OCI-LY3 (cell line): ENCODE measurements at regions not wholly inside any gene's neighbourhood (a gene's known extent, or its start where the extent isn't known, plus 50 kb on each side); places are given as distances from the start of the nearest gene placed in this dataset.

Source experiments
- H2AFZ ChIP-seq: fragments of 200-600, 300-600 bp; shearing (Covaris generic); 2 replicates; pipeline ENCODE4 v1.6.0; 2014; ENCODE audit warnings: antibody characterized with exemption, low read depth, low read length
- H3K27ac ChIP-seq: fragments of 200-600, 300-600 bp; sonication (generic); 2 replicates; pipeline ENCODE4 v1.5.1; 2014; ENCODE audit warnings: mild to moderate bottlenecking, low read length, moderate library complexity, mixed read lengths
- H3K27me3 ChIP-seq: fragments of 200-600, 300-600 bp; sonication (generic); 2 replicates; pipeline ENCODE4 v1.6.1; 2014; ENCODE audit warnings: low read depth, low read length, mixed read lengths
- H3K36me3 ChIP-seq: fragments of 200-600, 300-600 bp; sonication (generic); replicated peaks from 2 replicates; pipeline ENCODE3; 2014; ENCODE audit warnings: low read depth, low read length, mixed read lengths
- H3K4me1 ChIP-seq: fragments of 300-600, 200-600 bp; sonication (generic); 2 replicates; pipeline ENCODE4 v1.6.1; 2014; ENCODE audit warnings: low read length, mixed read lengths
- H3K4me2 ChIP-seq: fragments of 200-600, 300-600 bp; sonication (generic); 2 replicates; pipeline ENCODE4 v1.6.1; 2014; ENCODE audit warnings: low read length, mixed read lengths
- H3K4me3 ChIP-seq: fragments of 300-600, 200-600 bp; sonication (generic); 2 replicates; pipeline ENCODE4 v1.5.1; 2014; ENCODE audit warnings: antibody characterized with exemption, mild to moderate bottlenecking, low read length, moderate library complexity
- H3K79me2 ChIP-seq: fragments of 300-600, 200-600 bp; shearing (Covaris generic); 2 replicates; pipeline ENCODE4 v1.6.1; 2014; ENCODE audit warnings: mild to moderate bottlenecking, low read length, mixed read lengths
- H3K9ac ChIP-seq: fragments of 300-600, 200-600 bp; shearing (Covaris generic); 2 replicates; pipeline ENCODE4 v1.6.0; 2014; ENCODE audit warnings: mild to moderate bottlenecking, low read length, moderate library complexity
- H3K9me3 ChIP-seq: fragments of 200-600, 300-600 bp; shearing (Covaris generic); 2 replicates; pipeline ENCODE4 v1.6.1; 2014; ENCODE audit warnings: low read length, mixed read lengths; ENCODE audit not compliant: insufficient read depth
- H4K20me1 ChIP-seq: fragments of 200-600, 300-600 bp; sonication (generic); 2 replicates; pipeline ENCODE4 v1.6.1; 2016; ENCODE audit warnings: low read length, mixed read lengths; ENCODE audit not compliant: insufficient read depth
- EZH2phosphoT487 ChIP-seq: fragments of 200-600 bp; shearing (Covaris generic); IDR thresholded peaks from 2 replicates; pipeline ENCODE4 v1.6.1; 2018; ENCODE audit warnings: antibody characterized with exemption, mixed run types, low read depth
- TF ChIP-seq, protein P1 (sequence below): fragments of 200-600, 300-600 bp; sonication (generic); IDR thresholded peaks from 2 replicates; pipeline ENCODE4 v1.5.1; 2014; ENCODE audit warnings: antibody characterized with exemption, low read length, low read depth

DNA sequence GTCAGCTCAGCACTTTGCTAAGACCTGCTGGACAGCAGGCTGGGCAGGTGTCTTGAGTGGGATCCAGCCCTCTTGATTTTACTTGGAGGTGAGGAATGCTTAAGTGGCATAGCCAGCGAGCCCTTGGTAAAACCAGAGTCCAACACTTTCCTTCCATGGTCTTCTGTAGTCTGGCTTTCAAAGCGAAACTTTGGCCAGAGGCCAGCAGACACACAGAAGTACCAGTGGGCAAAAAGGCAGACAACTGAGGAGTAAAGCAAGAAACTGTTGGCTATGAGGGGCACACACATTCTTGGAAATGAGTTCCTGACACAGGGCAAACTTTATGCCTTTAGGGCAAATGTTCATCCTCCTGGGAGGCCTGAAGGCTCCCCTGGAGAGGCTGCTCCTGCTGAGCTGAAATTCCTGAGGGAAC lies 281.0 kb upstream of the POU3F1 start:
- H3K4me3 ChIP-seq: no peak overlapping the region
- H2AFZ ChIP-seq: no peak overlapping the region
- no peak overlapping the region for H3K9ac ChIP-seq
- H3K36me3 ChIP-seq: no peaks in the 10 kb centered on the region
- H3K27ac ChIP-seq: no peak overlapping the region
- no peaks in the 10 kb centered on the region for H3K79me2 ChIP-seq
- no peak for TF ChIP-seq EZH2phosphoT487
- TF ChIP-seq, protein P1, sequence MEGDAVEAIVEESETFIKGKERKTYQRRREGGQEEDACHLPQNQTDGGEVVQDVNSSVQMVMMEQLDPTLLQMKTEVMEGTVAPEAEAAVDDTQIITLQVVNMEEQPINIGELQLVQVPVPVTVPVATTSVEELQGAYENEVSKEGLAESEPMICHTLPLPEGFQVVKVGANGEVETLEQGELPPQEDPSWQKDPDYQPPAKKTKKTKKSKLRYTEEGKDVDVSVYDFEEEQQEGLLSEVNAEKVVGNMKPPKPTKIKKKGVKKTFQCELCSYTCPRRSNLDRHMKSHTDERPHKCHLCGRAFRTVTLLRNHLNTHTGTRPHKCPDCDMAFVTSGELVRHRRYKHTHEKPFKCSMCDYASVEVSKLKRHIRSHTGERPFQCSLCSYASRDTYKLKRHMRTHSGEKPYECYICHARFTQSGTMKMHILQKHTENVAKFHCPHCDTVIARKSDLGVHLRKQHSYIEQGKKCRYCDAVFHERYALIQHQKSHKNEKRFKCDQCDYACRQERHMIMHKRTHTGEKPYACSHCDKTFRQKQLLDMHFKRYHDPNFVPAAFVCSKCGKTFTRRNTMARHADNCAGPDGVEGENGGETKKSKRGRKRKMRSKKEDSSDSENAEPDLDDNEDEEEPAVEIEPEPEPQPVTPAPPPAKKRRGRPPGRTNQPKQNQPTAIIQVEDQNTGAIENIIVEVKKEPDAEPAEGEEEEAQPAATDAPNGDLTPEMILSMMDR: no peak
- H4K20me1 ChIP-seq: no peaks in the 10 kb centered on the region
- no peaks in the 10 kb centered on the region for H3K9me3 ChIP-seq
- H3K4me2 ChIP-seq: no peak overlapping the region
- no peaks in the 10 kb centered on the region for H3K27me3 ChIP-seq
- H3K4me1 ChIP-seq: peaks cover 12% of the 10 kb centered on the region

DNA sequence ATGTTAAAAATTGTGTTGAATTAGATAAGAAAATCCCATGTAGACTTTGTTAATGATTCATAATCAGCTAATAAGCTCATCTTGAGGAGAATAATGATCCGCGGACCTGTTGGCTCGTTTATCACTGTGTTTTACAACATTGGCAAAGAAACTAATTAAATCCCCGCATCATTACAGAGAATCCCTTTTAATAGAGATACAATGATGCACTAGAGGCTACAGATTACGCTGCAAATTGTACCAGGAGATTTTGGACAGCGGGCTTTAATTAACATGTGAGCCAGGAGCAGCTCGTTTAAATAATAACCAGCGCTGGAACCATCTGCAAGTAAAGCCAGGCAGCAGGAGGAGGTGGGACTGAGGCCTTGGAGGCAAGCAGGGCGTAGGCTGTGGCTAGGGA lies 280.3 kb upstream of the POU3F1 start:
- Histone ChIP-seq H3K9ac (no peak overlapping the region), H3K27ac (no peak overlapping the region), H3K4me1 (peaks cover 16% of the 10 kb centered on the region), H3K79me2 (no peaks in the 10 kb centered on the region), H3K4me3 (no peak overlapping the region), H3K4me2 (no peak overlapping the region; the same call in 1 of the 2 replicates), H4K20me1 (no peaks in the 10 kb centered on the region), H2AFZ (no peak overlapping the region), H3K36me3 (no peaks in the 10 kb centered on the region), H3K27me3 (no peaks in the 10 kb centered on the region), H3K9me3 (no peaks in the 10 kb centered on the region)
- TF ChIP-seq, protein P1: no peak
- TF ChIP-seq EZH2phosphoT487: no peak

DNA sequence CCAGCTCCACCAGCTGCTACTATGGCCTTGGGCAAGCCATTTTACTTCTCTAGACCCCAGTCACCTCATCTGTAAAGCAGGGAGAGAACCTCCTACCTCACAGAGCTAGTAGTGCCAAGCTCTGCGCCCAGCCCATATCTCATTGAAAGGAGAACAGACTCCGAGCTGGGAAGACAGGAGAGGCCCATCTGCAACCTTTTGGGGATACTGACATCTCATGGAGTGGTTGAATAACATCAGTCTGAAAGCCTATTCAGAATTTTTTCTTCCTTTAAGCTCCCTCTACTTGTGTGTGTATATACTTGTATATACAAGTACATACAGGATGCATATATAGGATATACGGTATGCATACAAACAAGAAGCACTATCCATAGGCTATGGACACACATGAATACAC lies 279.5 kb upstream of the POU3F1 start:
- no peaks in the 10 kb centered on the region for H3K27me3 ChIP-seq
- no peaks in the 10 kb centered on the region for H3K9me3 ChIP-seq
- no peak for TF ChIP-seq EZH2phosphoT487
- TF ChIP-seq, protein P1: no peak
- H3K4me3 ChIP-seq: no peak overlapping the region
- no peaks in the 10 kb centered on the region for H3K79me2 ChIP-seq
- no peak overlapping the region for H3K9ac ChIP-seq
- no peak overlapping the region for H2AFZ ChIP-seq
- H3K36me3 ChIP-seq: no peaks in the 10 kb centered on the region
- H4K20me1 ChIP-seq: no peaks in the 10 kb centered on the region
- no peak overlapping the region for H3K4me2 ChIP-seq
- no peak overlapping the region for H3K27ac ChIP-seq
- H3K4me1 ChIP-seq: peaks cover 16% of the 10 kb centered on the region

DNA sequence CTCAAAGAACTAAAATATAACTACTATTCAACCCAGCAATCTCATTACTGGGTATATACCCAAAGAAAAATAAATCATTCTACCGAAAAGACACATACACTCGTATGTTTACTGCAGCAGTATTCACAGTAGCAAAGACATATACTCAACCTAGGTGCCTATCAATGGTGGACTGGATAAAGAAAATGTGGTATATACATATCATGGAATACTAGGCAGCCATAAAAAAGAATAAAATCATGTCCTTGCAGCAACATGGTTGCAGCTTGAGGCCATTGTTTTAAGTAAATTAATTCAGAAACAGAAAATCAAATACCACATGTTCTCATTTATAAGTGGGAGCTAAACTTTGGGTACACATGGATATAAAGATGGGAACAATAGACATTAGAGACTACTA lies 266.2 kb upstream of the POU3F1 start:
- Histone ChIP-seq H3K4me3 (no peak overlapping the region), H3K9me3 (no peaks in the 10 kb centered on the region), H3K79me2 (no peaks in the 10 kb centered on the region), H3K27ac (no peak overlapping the region), H3K9ac (no peak overlapping the region), H3K4me2 (no peak overlapping the region), H2AFZ (no peak overlapping the region), H3K36me3 (no peaks in the 10 kb centered on the region), H3K27me3 (no peaks in the 10 kb centered on the region), H3K4me1 (no peaks in the 10 kb centered on the region), H4K20me1 (no peaks in the 10 kb centered on the region)
- no peak for TF ChIP-seq EZH2phosphoT487
- TF ChIP-seq, protein P1: no peak
